ENCODE measurements at regions not wholly inside any gene's neighbourhood (a gene's known extent, or its start where the extent isn't known, plus 50 kb on each side); places are given as distances from the start of the nearest gene placed in this dataset.

GRCh38 chr14:97796511-97796910, 999.3 kb downstream of the VRK1 start:
- no TSS peak for BruUV-seq (replicated peaks)
- H3K4me1 ChIP-seq (ENCODE audit: control insufficient read depth, extremely low read depth, insufficient read depth, low read length), result no peaks in the 10 kb centered on the region
- H3K27me3 ChIP-seq (ENCODE audit: control insufficient read depth in 2 of 2, insufficient read depth in 2 of 2, low read length in 2 of 2), result no peaks in the 10 kb centered on the region
- no peaks in the 10 kb centered on the region for H3K36me3 ChIP-seq (ENCODE audit: control insufficient read depth in 2 of 2, extremely low read depth in 1 of 2, insufficient read depth in 2 of 2, low read length in 2 of 2)
- intact Hi-C loops (cut with micrococcal nuclease) (no loop called here), dilution Hi-C loops (cut with MboI; ENCODE audit: extremely low pct_ligation_motif_present, low sequenced_read_pairs) (no loop called here)
- no peaks in the 10 kb centered on the region for H4K20me1 ChIP-seq (replicated peaks; ENCODE audit: control insufficient read depth, extremely low read depth, insufficient read depth, low read length)
- no peak overlapping the region for H3K4me3 ChIP-seq (replicated peaks in 1 of 3; ENCODE audit: insufficient read depth in 1 of 3, low read depth in 1 of 3, low read length in 3 of 3)
- no peak overlapping the region for H3K9ac ChIP-seq (replicated peaks; ENCODE audit: extremely low read depth, insufficient read depth, low read length)
- ChIA-PET CTCF (no interaction called here), POLR2A (no interaction called here)
- H3K79me2 ChIP-seq (ENCODE audit: control insufficient read depth, insufficient read depth, low read length), result no peaks in the 10 kb centered on the region
- no peak for TF ChIP-seq FOS (IDR thresholded peaks at IDR 0.05; ENCODE audit: borderline replicate concordance, insufficient read depth, low read length)
- no peak for TF ChIP-seq JUN (IDR thresholded peaks at IDR 0.05; ENCODE audit: borderline replicate concordance, insufficient read depth, insufficient read length, low read depth)
- no peak for TF ChIP-seq MAX (IDR thresholded peaks at IDR 0.05; ENCODE audit: insufficient read depth, insufficient read length)
- no peak for TF ChIP-seq POLR2AphosphoS5 (IDR thresholded peaks at IDR 0.05; ENCODE audit: insufficient read depth, low read depth, low read length)
- no peaks in the 10 kb centered on the region for H3K9me1 ChIP-seq (replicated peaks; ENCODE audit: control insufficient read depth, extremely low read depth, insufficient read depth, low read length)
- FAIRE-seq (no peak), DNase-seq (ENCODE audit: low read depth, low spot score) (no peak)
- H3K9me3 ChIP-seq (replicated peaks; ENCODE audit: control insufficient read depth, insufficient read depth, low read length), result no peaks in the 10 kb centered on the region
- no peak overlapping the region for H2AFZ ChIP-seq (ENCODE audit: low read depth, low read length)
- no peak overlapping the region for H3K4me2 ChIP-seq (ENCODE audit: insufficient read depth, low read length)
- no peak overlapping the region for H3K27ac ChIP-seq (ENCODE audit: insufficient read depth, low read depth, low read length)

DNA sequence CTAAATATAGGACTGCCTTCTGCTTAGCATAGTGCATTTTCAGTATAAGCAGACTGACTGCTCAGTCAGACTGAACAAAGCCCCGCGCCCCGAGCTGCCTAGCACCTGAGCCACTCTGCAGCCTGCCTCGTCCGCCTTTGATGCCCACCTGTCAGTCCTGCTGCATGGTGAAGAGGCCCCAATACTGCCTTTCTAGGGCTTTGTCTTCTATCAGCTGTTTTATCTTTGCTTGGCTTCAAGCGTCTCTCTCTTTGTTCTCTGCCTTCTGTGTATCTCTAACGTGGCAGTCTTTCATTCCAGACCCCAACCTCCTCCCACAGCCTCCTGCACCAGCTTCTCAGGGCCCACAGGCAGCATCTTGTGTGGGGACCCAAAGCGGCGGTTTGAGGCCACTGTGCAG, 1001.0 kb downstream of the VRK1 start:
- Histone ChIP-seq H3K79me2 (ENCODE audit: control insufficient read depth, insufficient read depth, low read length) (no peaks in the 10 kb centered on the region), H3K27me3 (ENCODE audit: control insufficient read depth in 2 of 2, insufficient read depth in 2 of 2, low read length in 2 of 2) (no peaks in the 10 kb centered on the region), H3K9ac (replicated peaks; ENCODE audit: extremely low read depth, insufficient read depth, low read length) (no peak overlapping the region), H4K20me1 (replicated peaks; ENCODE audit: control insufficient read depth, extremely low read depth, insufficient read depth, low read length) (no peaks in the 10 kb centered on the region), H3K4me3 (replicated peaks in 1 of 3; ENCODE audit: insufficient read depth in 1 of 3, low read depth in 1 of 3, low read length in 3 of 3) (no peak overlapping the region), H3K9me1 (replicated peaks; ENCODE audit: control insufficient read depth, extremely low read depth, insufficient read depth, low read length) (no peaks in the 10 kb centered on the region), H3K9me3 (replicated peaks; ENCODE audit: control insufficient read depth, insufficient read depth, low read length) (no peaks in the 10 kb centered on the region), H3K4me1 (ENCODE audit: control insufficient read depth, extremely low read depth, insufficient read depth, low read length) (peaks cover 7% of the 10 kb centered on the region), H3K36me3 (ENCODE audit: control insufficient read depth in 2 of 2, extremely low read depth in 1 of 2, insufficient read depth in 2 of 2, low read length in 2 of 2) (no peaks in the 10 kb centered on the region), H2AFZ (ENCODE audit: low read depth, low read length) (no peak overlapping the region), H3K27ac (ENCODE audit: insufficient read depth, low read depth, low read length) (no peak overlapping the region), H3K4me2 (ENCODE audit: insufficient read depth, low read length) (no peak overlapping the region)
- BruUV-seq (replicated peaks), result no TSS peak
- dilution Hi-C loops (cut with MboI; ENCODE audit: extremely low pct_ligation_motif_present, low sequenced_read_pairs), result no loop called here
- CTCF ChIA-PET, result no interaction called here
- FAIRE-seq (no peak), DNase-seq (ENCODE audit: low read depth, low spot score) (no peak)
- TF ChIP-seq GATA2 (IDR thresholded peaks at IDR 0.05; ENCODE audit: insufficient read depth, insufficient read length, low read depth, low read length) (no peak), MYC (IDR thresholded peaks at IDR 0.05; ENCODE audit: low read depth, low read length) (no peak), EZH2 (IDR thresholded peaks at IDR 0.05; ENCODE audit: borderline replicate concordance, low read depth, low read length, severe bottlenecking) (no peak), JUN (IDR thresholded peaks at IDR 0.05; ENCODE audit: borderline replicate concordance, insufficient read depth, insufficient read length, low read depth) (no peak), CTCF (IDR thresholded peaks at IDR 0.05; ENCODE audit: extremely low read depth in 1 of 2, insufficient read depth in 1 of 2, low read depth in 1 of 2, low read length in 2 of 2) (no peak), MAX (IDR thresholded peaks at IDR 0.05; ENCODE audit: insufficient read depth, insufficient read length) (no peak), POLR2A (IDR thresholded peaks at IDR 0.05; ENCODE audit: low read depth, low read length) (no peak)
- intact Hi-C loops (cut with micrococcal nuclease), result no loop called here
- POLR2A ChIA-PET, result no interaction called here
